ENCODE measurements at regions not wholly inside any gene's neighbourhood (a gene's known extent, or its start where the extent isn't known, plus 50 kb on each side); places are given as distances from the start of the nearest gene placed in this dataset.

GRCh38 chr1:221915764-221916163 is 173.9 kb upstream of the DUSP10 start (continued):
- TF ChIP-seq STAT6 (CRISPR knock-in tag; conservative IDR thresholded peaks at IDR 0.05; ENCODE audit: low read depth), result no peak
- no peak for TF ChIP-seq AR (CRISPR knock-in tag; IDR thresholded peaks at IDR 0.05)
- no peak for TF ChIP-seq IRF1 (CRISPR knock-in tag; IDR thresholded peaks at IDR 0.05)
- no peak for TF ChIP-seq ELF4 (CRISPR knock-in tag; IDR thresholded peaks at IDR 0.05; ENCODE audit: low read depth)
- TF ChIP-seq JAZF1 (CRISPR knock-in tag; IDR thresholded peaks at IDR 0.05), result no peak
- no peak for TF ChIP-seq TCF7 (CRISPR knock-in tag; IDR thresholded peaks at IDR 0.05; ENCODE audit: low read depth)
- TF ChIP-seq NR1H2 (CRISPR knock-in tag; IDR thresholded peaks at IDR 0.05), result no peak

- Mint-ChIP-seq H3K27ac (no peak overlapping the region), H3K4me3 (no peak overlapping the region), H3K36me3 (no peaks in the 10 kb centered on the region), H3K9me3 (no peaks in the 10 kb centered on the region), H3K4me1 (no peaks in the 10 kb centered on the region), H3K27me3 (ENCODE audit: low read depth) (no peaks in the 10 kb centered on the region)
- POLR2A ChIA-PET, result no interaction called here
- DNase-seq (ENCODE audit: low spot score), result no peak
- TF ChIP-seq ZBTB21 (CRISPR knock-in tag; IDR thresholded peaks at IDR 0.05; ENCODE audit: borderline replicate concordance) (no peak), NFE2L1 (CRISPR knock-in tag; IDR thresholded peaks at IDR 0.05) (no peak), PRDM15 (CRISPR knock-in tag; IDR thresholded peaks at IDR 0.05) (no peak), TCF7 (CRISPR knock-in tag; IDR thresholded peaks at IDR 0.05; ENCODE audit: low read depth) (no peak)
- ATAC-seq, result no peak
- CTCF ChIA-PET, result no interaction called here
These were observed 171.5 kb upstream of the DUSP10 start for GRCh38 chr1:221913351-221913892.

GRCh38 chr1:221912230-221912629 is 170.3 kb upstream of the DUSP10 start:
- no peak overlapping the region for H3K27ac Mint-ChIP-seq
- DNase-seq (ENCODE audit: low spot score) (no peak), ATAC-seq (no peak)
- no peaks in the 10 kb centered on the region for H3K36me3 Mint-ChIP-seq
- no peaks in the 10 kb centered on the region for H3K27me3 Mint-ChIP-seq (ENCODE audit: low read depth)
- H3K4me1 Mint-ChIP-seq, result no peaks in the 10 kb centered on the region
- no peaks in the 10 kb centered on the region for H3K9me3 Mint-ChIP-seq
- H3K4me3 Mint-ChIP-seq, result no peak overlapping the region
- CTCF ChIA-PET, result no interaction called here
- POLR2A ChIA-PET, result no interaction called here
- TF ChIP-seq ZNF425 (CRISPR knock-in tag; conservative IDR thresholded peaks at IDR 0.05), result no peak
- TF ChIP-seq JAZF1 (CRISPR knock-in tag; IDR thresholded peaks at IDR 0.05), result no peak
- TF ChIP-seq CREM (CRISPR knock-in tag; IDR thresholded peaks at IDR 0.05), result no peak
- no peak for TF ChIP-seq RELA (CRISPR knock-in tag; IDR thresholded peaks at IDR 0.05; ENCODE audit: borderline replicate concordance)
- TF ChIP-seq ZNF121 (CRISPR knock-in tag; IDR thresholded peaks at IDR 0.05), result no peak
- TF ChIP-seq ERG (CRISPR knock-in tag; IDR thresholded peaks at IDR 0.05), result no peak
- no peak for TF ChIP-seq ZSCAN18 (CRISPR knock-in tag; IDR thresholded peaks at IDR 0.05)
- TF ChIP-seq CDX4 (CRISPR knock-in tag; IDR thresholded peaks at IDR 0.05; ENCODE audit: borderline replicate concordance), result no peak

Measured in WTC11 (cell line).